ENCODE measurements at regions not wholly inside any gene's neighbourhood (a gene's known extent, or its start where the extent isn't known, plus 50 kb on each side); places are given as distances from the start of the nearest gene placed in this dataset.

DNA sequence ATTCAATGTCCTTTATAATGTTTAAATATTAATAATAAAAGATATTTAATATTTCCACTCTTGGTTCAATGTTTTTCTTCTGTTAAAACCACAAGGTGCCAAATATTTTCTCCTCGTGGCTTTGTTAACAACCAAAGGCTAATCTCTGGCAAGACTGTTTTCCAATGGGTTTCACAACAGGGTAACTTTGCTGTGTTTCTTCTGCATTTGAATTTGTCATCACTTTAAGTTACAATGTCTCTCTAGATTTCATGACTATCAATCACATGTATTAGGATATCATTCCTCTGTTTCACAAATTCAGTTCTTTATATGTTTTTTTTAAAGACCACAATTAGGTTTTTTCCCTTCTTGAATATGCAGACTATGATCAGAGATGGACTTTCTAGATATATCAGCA is 469.8 kb upstream of the ACVR2A start:
- TF ChIP-seq POLR2A (IDR thresholded peaks at IDR 0.05), result no peak
- TF ChIP-seq, protein P1, sequence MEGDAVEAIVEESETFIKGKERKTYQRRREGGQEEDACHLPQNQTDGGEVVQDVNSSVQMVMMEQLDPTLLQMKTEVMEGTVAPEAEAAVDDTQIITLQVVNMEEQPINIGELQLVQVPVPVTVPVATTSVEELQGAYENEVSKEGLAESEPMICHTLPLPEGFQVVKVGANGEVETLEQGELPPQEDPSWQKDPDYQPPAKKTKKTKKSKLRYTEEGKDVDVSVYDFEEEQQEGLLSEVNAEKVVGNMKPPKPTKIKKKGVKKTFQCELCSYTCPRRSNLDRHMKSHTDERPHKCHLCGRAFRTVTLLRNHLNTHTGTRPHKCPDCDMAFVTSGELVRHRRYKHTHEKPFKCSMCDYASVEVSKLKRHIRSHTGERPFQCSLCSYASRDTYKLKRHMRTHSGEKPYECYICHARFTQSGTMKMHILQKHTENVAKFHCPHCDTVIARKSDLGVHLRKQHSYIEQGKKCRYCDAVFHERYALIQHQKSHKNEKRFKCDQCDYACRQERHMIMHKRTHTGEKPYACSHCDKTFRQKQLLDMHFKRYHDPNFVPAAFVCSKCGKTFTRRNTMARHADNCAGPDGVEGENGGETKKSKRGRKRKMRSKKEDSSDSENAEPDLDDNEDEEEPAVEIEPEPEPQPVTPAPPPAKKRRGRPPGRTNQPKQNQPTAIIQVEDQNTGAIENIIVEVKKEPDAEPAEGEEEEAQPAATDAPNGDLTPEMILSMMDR (IDR thresholded peaks at IDR 0.05), result no peak
